ENCODE measurements at regions not wholly inside any gene's neighbourhood (a gene's known extent, or its start where the extent isn't known, plus 50 kb on each side); places are given as distances from the start of the nearest gene placed in this dataset.
"Not testable (repeated sequence)": the region's sequence is repeated elsewhere in the genome, so short reads cannot be mapped to it uniquely, and the experiment has no call there.

GRCh38 chrY:11643549-11643948 lies 1057.5 kb upstream of the USP9Y start:
- DNase-seq = not testable (repeated sequence)

- peak; percentile 0 for DNase-seq
These were observed 1032.8 kb upstream of the USP9Y start for GRCh38 chrY:11668221-11668620.
